IPS DF 4.7 (cell line): ENCODE measurements at regions not wholly inside any gene's neighbourhood (a gene's known extent, or its start where the extent isn't known, plus 50 kb on each side); places are given as distances from the start of the nearest gene placed in this dataset.
"Not testable (repeated sequence)": the region's sequence is repeated elsewhere in the genome, so short reads cannot be mapped to it uniquely, and the experiment has no call there.

Source experiments
- DNase-seq: peaks from one replicate; pipeline ENCODE4 v3.0.0-alpha.2; 2013; ENCODE audit warnings: low spot score; ENCODE audit errors: extremely low read depth

GRCh38 chr19:28689464-28689863 lies 523.5 kb downstream of the UQCRFS1 start:
- not testable (repeated sequence) for DNase-seq

GRCh38 chr19:28687296-28687695 lies 525.7 kb downstream of the UQCRFS1 start:
- no peak for DNase-seq

GRCh38 chr19:28686756-28687155 lies 526.2 kb downstream of the UQCRFS1 start:
- DNase-seq, result no peak

DNA sequence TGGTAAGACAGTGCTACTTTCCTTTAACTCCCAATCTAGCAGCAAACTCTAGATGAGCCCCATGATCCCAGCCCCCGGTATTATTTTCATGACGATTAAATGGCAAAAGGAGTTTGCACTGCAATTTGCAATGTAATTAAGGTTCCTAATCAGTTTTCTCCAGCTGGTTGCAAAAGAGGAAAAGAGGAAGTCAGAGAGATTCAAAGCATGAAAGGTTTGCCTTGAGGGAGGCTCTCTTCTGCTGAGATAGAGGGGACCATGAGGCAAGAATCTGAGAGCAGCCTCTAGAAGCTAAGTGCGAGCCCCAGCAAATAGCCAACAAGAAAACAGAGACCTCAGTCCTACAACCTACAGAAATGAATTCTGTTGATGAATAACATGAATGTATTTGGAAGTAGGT lies 527.1 kb downstream of the UQCRFS1 start:
- DNase-seq, result no peak

GRCh38 chr19:28685077-28685476 lies 527.9 kb downstream of the UQCRFS1 start:
- not testable (repeated sequence) for DNase-seq

- no peak for DNase-seq
Measured at GRCh38 chr19:28680111-28680510, 532.8 kb downstream of the UQCRFS1 start.

GRCh38 chr19:28670836-28671235 lies 542.1 kb downstream of the UQCRFS1 start:
- DNase-seq, result no peak

- DNase-seq, result no peak
Measured at GRCh38 chr19:28669804-28670203, 543.1 kb downstream of the UQCRFS1 start.

GRCh38 chr19:28667348-28667977 lies 545.5 kb downstream of the UQCRFS1 start:
- DNase-seq, result no peak

DNA sequence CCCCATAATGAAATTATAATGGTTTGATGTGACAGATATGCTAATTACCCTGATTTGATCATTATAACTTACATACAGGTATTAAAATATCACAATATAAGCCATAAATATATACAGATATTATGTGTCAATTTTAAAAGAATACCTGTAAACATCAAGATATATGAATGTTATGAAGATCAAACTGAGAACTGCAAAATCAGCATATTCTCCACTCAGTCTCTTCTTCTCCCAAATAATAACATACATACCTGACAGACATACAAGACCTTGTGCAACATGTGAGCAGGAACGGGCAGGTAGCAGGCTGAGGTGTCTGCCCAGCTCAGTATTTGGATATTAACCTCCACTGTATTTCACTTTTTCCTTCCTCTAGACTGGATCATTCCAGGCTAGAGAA lies 547.2 kb downstream of the UQCRFS1 start:
- no peak for DNase-seq

- no peak for DNase-seq
Measured at GRCh38 chr19:28656644-28657043, 556.3 kb downstream of the UQCRFS1 start.

DNA sequence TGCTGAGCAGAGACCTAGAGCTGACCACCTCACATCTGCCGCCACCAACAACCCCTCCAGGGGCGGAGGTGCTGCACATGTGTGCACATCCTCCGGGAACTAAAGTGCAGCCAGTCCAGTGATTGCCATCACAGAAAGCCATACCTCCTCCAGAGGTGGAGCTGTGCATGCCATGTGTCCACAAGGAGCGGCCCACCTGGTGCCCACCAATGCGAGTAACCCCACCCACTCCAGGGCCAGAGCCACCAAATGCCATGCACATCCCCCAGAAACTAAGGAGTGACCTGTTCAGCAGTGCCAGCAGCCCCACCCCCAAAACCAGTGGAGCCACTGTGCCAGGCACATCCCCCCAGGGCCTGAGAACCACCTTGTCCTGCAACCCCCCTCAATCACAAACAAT lies 557.9 kb downstream of the UQCRFS1 start:
- DNase-seq, result no peak

DNA sequence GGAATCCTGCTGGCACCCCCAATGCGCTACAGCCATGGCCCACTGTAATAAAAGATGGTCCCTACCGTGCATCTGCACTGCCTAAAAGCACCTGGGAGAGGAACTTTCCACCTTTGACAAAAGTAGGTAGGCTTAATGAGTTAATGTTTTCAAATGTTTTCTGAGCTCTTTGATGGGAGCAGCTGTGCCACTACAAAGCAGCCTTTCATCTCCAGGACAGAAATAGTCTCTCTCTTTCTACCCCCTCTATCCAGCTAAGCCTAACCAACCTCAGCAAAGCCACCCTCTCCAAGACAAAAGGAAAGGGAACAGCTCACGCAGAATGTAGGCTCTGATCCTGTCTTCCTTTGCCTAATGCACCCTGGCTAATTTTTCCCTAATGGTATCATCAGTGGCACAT lies 560.2 kb downstream of the UQCRFS1 start:
- DNase-seq, result no peak

- DNase-seq, result no peak
Measured at GRCh38 chr19:28646629-28647028, 566.3 kb downstream of the UQCRFS1 start.

DNA sequence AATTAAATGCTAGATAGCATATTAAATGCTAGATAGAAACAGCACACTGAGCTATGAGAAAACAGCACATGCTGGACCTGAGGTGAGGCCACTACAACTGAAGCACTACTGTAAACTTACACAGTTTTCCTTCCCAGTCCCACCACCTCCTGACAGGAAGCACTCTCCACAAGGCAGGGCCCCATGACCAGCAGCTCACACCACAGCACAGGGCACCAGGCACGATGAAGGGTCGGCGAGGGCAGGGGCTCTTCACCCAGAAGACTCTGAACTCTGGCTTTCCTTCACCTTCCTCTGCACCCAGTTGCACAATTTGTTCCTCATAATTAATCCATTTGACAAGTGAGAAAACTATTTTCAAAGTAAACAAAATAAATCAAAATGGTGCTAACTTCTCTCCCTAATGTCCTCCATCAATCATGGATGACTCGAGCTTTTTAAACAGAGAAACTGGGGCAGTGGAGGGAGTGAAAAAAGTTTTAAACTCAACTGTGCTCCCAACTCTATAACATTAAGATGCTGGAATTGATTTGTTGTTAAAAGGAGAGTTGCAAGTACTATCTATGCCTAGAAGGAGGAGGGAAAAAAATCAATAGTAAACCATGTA lies 568.7 kb downstream of the UQCRFS1 start:
- DNase-seq, result no peak

DNA sequence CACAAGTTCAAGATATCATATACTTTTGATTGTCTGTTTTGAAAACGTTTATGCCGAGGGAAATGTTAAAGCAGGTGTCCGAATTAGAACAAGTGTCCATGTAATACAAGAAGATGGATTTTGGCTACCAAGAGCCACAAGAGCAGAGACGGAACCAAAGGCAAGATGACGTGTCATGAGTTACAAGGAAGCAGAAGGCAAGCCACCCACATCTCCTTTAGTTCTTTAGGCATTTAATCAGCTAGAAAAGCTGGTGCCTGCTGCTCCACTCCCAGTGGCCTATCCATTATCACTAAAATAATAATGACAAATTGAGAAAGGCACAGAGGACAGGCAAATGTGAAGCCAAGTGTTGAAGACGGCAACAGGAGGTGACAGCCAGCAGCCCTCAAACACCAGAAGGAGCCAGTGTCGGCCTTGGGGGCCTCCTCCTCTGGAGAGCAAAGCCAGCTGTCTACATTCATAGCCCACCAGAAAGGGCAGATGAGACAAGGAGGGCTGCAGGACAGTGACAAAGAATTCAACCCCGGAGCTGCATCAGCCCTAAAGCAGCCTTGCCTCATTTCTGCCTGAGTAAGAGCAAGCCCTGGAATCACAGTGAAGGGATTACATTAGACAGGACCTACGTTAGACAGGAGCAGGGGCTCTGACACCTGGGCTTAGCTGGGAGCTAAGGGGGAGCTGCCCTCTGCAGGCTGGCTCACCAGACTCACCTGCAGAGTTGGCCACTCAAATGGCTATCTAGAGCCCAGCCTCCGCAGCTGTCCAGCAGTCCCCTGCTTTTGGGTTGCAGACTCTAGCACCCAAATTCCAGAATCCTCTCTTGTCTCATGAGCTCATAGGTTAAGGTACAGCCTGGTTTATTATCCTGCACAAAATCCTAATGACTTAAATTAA lies 569.9 kb downstream of the UQCRFS1 start:
- DNase-seq, result no peak

- DNase-seq, result no peak
Measured at GRCh38 chr19:28641395-28641794, 571.6 kb downstream of the UQCRFS1 start.

- DNase-seq, result no peak
Measured at GRCh38 chr19:28640506-28640905, 572.4 kb downstream of the UQCRFS1 start.

DNA sequence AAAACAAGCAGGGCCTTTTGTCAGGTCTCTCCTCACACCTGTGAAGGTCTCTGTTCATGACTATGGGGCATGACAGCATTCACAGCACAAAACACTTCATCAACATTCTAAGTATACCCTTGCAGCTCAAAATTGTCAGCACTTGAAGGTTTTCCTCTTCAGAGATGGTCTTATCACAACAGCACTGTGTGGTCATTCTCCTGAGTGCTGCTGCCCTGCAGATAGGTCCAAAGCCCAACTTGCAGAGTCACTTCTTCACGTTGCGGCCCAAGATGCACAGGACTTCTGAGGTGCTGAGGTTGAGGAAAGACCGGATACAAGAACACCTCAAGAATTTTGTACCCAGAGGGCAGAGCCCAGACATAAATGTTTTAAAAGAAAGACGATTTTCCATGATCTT lies 574.5 kb downstream of the UQCRFS1 start:
- DNase-seq, result no peak

GRCh38 chr19:28636706-28637105 lies 576.2 kb downstream of the UQCRFS1 start:
- DNase-seq, result no peak

DNA sequence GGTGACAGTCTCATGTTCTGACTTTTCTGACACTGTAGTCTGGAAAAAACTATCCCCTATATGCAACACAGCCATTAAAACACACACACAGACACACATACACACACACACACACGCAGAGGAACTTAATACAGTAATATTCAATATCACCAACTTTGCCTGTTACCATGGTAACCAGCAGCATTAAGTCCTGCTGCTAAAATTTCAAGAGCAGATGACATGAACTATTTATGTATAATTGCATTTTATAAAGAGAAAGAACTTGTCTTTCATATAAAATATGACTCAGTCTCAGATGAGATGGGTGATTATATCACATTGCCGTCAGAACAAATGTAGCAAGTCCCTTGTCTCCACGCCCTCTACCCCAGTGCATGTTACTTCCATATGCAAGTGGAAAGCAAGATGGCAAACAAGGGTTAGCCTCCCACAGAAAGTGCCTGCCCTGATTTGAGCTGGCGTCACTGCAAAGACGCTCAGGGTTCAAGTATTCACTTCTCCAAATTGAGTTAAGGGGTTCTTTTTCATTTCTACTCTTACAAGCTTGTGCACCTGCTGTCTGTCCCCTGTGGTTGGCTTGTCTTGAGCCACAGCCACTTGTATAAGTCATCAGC lies 576.8 kb downstream of the UQCRFS1 start:
- no peak for DNase-seq

DNA sequence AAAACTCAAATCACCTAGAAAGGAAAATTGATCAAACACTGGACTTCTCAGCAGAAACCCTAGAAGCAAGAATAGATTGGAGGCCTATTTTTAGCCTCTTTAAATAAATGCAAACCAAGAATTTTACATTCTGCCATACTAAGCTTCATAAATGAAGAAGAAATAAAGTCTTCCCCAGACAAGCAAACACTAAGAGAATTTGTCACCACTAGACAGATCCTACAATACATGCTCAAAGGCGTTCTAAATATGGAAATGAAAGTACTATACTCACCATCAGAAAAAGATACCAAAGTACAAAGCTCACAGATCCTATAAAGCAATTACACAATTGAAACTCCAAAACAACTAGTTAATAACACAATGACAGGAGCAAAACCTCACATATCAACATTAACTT lies 578.1 kb downstream of the UQCRFS1 start:
- no peak for DNase-seq
